ENCODE measurements at regions not wholly inside any gene's neighbourhood (a gene's known extent, or its start where the extent isn't known, plus 50 kb on each side); places are given as distances from the start of the nearest gene placed in this dataset.

GRCh38 chr5:175765858-175766257 is 105.5 kb upstream of the CPLX2 start:
- TF ChIP-seq POLR2A (IDR thresholded peaks at IDR 0.05; ENCODE audit: low read depth, low read length), result no peak
- FAIRE-seq (no peak), DNase-seq (ENCODE audit: insufficient read length, low spot score) (no peak)

- TF ChIP-seq POLR2A (IDR thresholded peaks at IDR 0.05; ENCODE audit: low read depth, low read length), result no peak
- DNase-seq (ENCODE audit: insufficient read length, low spot score) (no peak), FAIRE-seq (no peak)
Observed at GRCh38 chr5:175766963-175767362, 104.4 kb upstream of the CPLX2 start.

GRCh38 chr5:175772747-175773533 is 98.4 kb upstream of the CPLX2 start:
- no peak for DNase-seq (ENCODE audit: insufficient read length, low spot score)
- no peak for FAIRE-seq

GRCh38 chr5:175773534-175774070 is 97.8 kb upstream of the CPLX2 start:
- TF ChIP-seq POLR2A (IDR thresholded peaks at IDR 0.05; ENCODE audit: low read depth, low read length), result no peak
- DNase-seq (ENCODE audit: insufficient read length, low spot score), result no peak
- no peak for FAIRE-seq

More at GRCh38 chr5:175772747-175773533, 98.4 kb upstream of the CPLX2 start:
- no peak for TF ChIP-seq POLR2A (IDR thresholded peaks at IDR 0.05; ENCODE audit: low read depth, low read length)

GRCh38 chr5:175775416-175775815 is 96.0 kb upstream of the CPLX2 start:
- no peak for TF ChIP-seq POLR2A (IDR thresholded peaks at IDR 0.05; ENCODE audit: low read depth, low read length)
- no peak for FAIRE-seq

GRCh38 chr5:175778951-175779503 is 92.4 kb upstream of the CPLX2 start:
- no peak for TF ChIP-seq POLR2A (IDR thresholded peaks at IDR 0.05; ENCODE audit: low read depth, low read length)
- DNase-seq (ENCODE audit: insufficient read length, low spot score) (no peak), FAIRE-seq (no peak)

More at GRCh38 chr5:175775416-175775815, 96.0 kb upstream of the CPLX2 start:
- DNase-seq (ENCODE audit: insufficient read length, low spot score), result no peak

- no peak for TF ChIP-seq POLR2A (IDR thresholded peaks at IDR 0.05; ENCODE audit: low read depth, low read length)
- FAIRE-seq, result no peak
- DNase-seq (ENCODE audit: insufficient read length, low spot score), result no peak
Observed at GRCh38 chr5:175783739-175784138, 87.6 kb upstream of the CPLX2 start.

GRCh38 chr5:175784230-175784629 is 87.1 kb upstream of the CPLX2 start:
- TF ChIP-seq POLR2A (IDR thresholded peaks at IDR 0.05; ENCODE audit: low read depth, low read length), result no peak
- FAIRE-seq, result no peak
- no peak for DNase-seq (ENCODE audit: insufficient read length, low spot score)

- no peak for TF ChIP-seq POLR2A (IDR thresholded peaks at IDR 0.05; ENCODE audit: low read depth, low read length)
- DNase-seq (ENCODE audit: insufficient read length, low spot score) (no peak), FAIRE-seq (no peak)
Observed at GRCh38 chr5:175785681-175786080, 85.7 kb upstream of the CPLX2 start.

- FAIRE-seq, result no peak
- DNase-seq (ENCODE audit: insufficient read length, low spot score), result no peak
- TF ChIP-seq POLR2A (IDR thresholded peaks at IDR 0.05; ENCODE audit: low read depth, low read length), result no peak
Observed at GRCh38 chr5:175788155-175788787, 83.1 kb upstream of the CPLX2 start.

GRCh38 chr5:175789670-175790069 is 81.7 kb upstream of the CPLX2 start:
- FAIRE-seq (no peak), DNase-seq (ENCODE audit: insufficient read length, low spot score) (no peak)

GRCh38 chr5:175790796-175791195 is 80.6 kb upstream of the CPLX2 start:
- no peak for TF ChIP-seq POLR2A (IDR thresholded peaks at IDR 0.05; ENCODE audit: low read depth, low read length)
- no peak for FAIRE-seq

More at GRCh38 chr5:175789670-175790069, 81.7 kb upstream of the CPLX2 start:
- no peak for TF ChIP-seq POLR2A (IDR thresholded peaks at IDR 0.05; ENCODE audit: low read depth, low read length)

GRCh38 chr5:175795959-175796358 is 75.4 kb upstream of the CPLX2 start:
- TF ChIP-seq POLR2A (IDR thresholded peaks at IDR 0.05; ENCODE audit: low read depth, low read length), result no peak
- DNase-seq (ENCODE audit: insufficient read length, low spot score), result no peak
- no peak for FAIRE-seq

More at GRCh38 chr5:175790796-175791195, 80.6 kb upstream of the CPLX2 start:
- no peak for DNase-seq (ENCODE audit: insufficient read length, low spot score)
